ENCODE measurements at regions not wholly inside any gene's neighbourhood (a gene's known extent, or its start where the extent isn't known, plus 50 kb on each side); places are given as distances from the start of the nearest gene placed in this dataset.

DNA sequence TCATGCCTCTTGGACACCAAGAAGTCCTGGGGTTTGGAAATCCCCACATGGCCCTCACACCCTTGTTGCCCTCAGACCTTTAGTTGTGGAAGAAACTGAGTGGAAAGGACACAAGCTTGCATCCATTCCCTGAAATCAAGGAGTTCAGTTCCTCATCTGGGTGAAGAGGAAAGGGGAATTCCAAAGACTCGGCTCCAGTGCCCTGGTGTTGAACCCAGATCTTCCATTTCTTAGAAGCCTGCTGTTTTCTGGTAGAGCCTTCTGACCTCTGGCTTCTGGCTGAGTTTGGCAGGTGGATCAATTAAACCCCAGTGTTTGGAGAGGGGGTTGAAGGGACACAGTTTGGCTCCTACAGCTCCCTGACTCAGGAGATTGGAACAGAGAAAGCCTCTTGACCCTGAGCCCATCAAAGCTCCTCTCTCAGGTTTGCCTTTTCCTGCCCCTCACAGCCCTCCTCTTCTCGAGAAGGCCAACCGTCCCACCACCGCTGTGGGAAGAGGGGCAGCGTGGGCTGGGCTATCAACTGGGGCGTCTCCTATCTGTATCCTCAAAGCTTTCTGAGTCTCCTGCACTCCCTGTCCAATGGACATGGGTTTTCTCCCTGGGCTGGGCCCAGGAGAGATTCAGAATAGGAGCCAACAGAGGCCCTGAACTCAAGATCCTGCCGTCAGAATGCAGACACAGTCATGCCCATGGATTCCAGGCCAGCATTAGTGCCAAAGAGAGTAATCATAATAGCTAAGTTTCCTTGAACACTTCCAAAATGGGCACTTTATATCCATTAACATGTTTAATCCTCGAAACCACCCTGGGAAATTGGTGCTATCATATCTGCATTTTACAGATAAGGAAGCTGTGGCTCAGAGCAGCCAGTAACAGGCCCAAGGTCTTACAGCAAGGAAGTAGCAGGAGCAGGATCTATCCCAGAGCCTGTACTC, 146.2 kb downstream of the VEGFA start:
- Histone ChIP-seq H3K4me1 (ENCODE audit: control insufficient read depth in 2 of 2, insufficient read depth in 2 of 2, low read length in 2 of 2) (no peaks in the 10 kb centered on the region), H3K27me3 (ENCODE audit: control insufficient read depth in 2 of 2, insufficient read depth in 1 of 2, low read length in 1 of 2) (no peaks in the 10 kb centered on the region), H3K9me3 (ENCODE audit: control insufficient read depth in 2 of 2, insufficient read depth in 1 of 2, low read length in 1 of 2) (no peaks in the 10 kb centered on the region), H3K4me3 (ENCODE audit: low read length in 2 of 2) (no peak overlapping the region), H3K27ac (ENCODE audit: low read depth in 1 of 2, low read length in 1 of 2) (no peak overlapping the region), H3K36me3 (ENCODE audit: control insufficient read depth in 2 of 2, insufficient read depth in 2 of 2, low read length in 1 of 2) (no peaks in the 10 kb centered on the region)
- WGBS: 96% methylated on average over 8 of the region's 8 CpGs
- no peak for DNase-seq (ENCODE audit: low read depth in 6 of 9, low spot score in 9 of 9)

DNA sequence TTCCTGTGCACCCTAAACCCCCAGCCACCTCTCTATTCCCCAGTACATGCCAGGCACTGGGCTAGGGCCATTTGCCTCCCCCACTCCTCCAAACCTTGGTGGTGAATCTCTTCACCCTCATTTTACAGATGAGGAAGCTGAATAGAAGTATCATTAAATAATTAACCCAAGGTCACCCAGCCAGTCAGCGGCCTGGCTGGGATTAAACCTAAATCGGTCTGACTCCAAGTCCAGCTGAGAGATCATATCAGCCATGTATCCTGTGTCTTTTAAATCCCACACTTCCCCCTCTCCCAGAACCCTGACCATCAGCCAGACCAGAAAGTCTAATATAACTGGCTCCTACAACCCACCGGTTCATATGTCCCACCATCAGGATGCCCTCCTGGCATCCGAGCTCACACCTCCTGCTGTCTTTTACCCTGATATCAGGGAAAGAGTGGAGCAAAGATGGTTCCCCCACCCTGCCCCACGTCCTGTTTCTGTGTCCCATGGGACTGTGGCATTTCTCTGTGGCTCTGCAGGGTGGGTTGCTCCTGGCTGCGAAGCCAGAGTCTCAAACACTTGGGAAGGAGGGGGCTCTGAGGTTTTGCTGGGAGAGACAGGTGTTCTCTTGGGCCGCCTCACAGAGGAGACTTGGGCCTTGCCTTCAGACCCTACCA, 145.3 kb downstream of the VEGFA start:
- no peak overlapping the region for H3K27ac ChIP-seq (ENCODE audit: low read depth in 1 of 2, low read length in 1 of 2)
- no peaks in the 10 kb centered on the region for H3K36me3 ChIP-seq (ENCODE audit: control insufficient read depth in 2 of 2, insufficient read depth in 2 of 2, low read length in 1 of 2)
- no peak for DNase-seq (ENCODE audit: low read depth in 6 of 9, low spot score in 9 of 9)
- H3K4me3 ChIP-seq (ENCODE audit: low read length in 2 of 2): no peak overlapping the region
- H3K9me3 ChIP-seq (ENCODE audit: control insufficient read depth in 2 of 2, insufficient read depth in 1 of 2, low read length in 1 of 2): no peaks in the 10 kb centered on the region
- 93% methylated on average over 7 of the region's 7 CpGs for WGBS
- H3K27me3 ChIP-seq (ENCODE audit: control insufficient read depth in 2 of 2, insufficient read depth in 1 of 2, low read length in 1 of 2): no peaks in the 10 kb centered on the region
- H3K4me1 ChIP-seq (ENCODE audit: control insufficient read depth in 2 of 2, insufficient read depth in 2 of 2, low read length in 2 of 2): no peaks in the 10 kb centered on the region

GRCh38 chr6:43914272-43915147, 144.5 kb downstream of the VEGFA start:
- Histone ChIP-seq H3K27me3 (ENCODE audit: control insufficient read depth in 2 of 2, insufficient read depth in 1 of 2, low read length in 1 of 2) (no peaks in the 10 kb centered on the region), H3K9me3 (ENCODE audit: control insufficient read depth in 2 of 2, insufficient read depth in 1 of 2, low read length in 1 of 2) (no peaks in the 10 kb centered on the region), H3K27ac (ENCODE audit: low read depth in 1 of 2, low read length in 1 of 2) (no peak overlapping the region), H3K4me3 (ENCODE audit: low read length in 2 of 2) (no peak overlapping the region), H3K36me3 (ENCODE audit: control insufficient read depth in 2 of 2, insufficient read depth in 2 of 2, low read length in 1 of 2) (no peaks in the 10 kb centered on the region), H3K4me1 (ENCODE audit: control insufficient read depth in 2 of 2, insufficient read depth in 2 of 2, low read length in 2 of 2) (no peaks in the 10 kb centered on the region)
- 93% methylated on average over 11 of the region's 11 CpGs for WGBS
- no peak for DNase-seq (ENCODE audit: low read depth in 6 of 9, low spot score in 9 of 9)

- no peaks in the 10 kb centered on the region for H3K9me3 ChIP-seq (ENCODE audit: control insufficient read depth in 2 of 2, insufficient read depth in 1 of 2, low read length in 1 of 2)
- 95% methylated on average over 4 of the region's 4 CpGs for WGBS
- no peaks in the 10 kb centered on the region for H3K36me3 ChIP-seq (ENCODE audit: control insufficient read depth in 2 of 2, insufficient read depth in 2 of 2, low read length in 1 of 2)
- DNase-seq (ENCODE audit: low read depth in 6 of 9, low spot score in 9 of 9): no peak
- no peaks in the 10 kb centered on the region for H3K4me1 ChIP-seq (ENCODE audit: control insufficient read depth in 2 of 2, insufficient read depth in 2 of 2, low read length in 2 of 2)
- no peaks in the 10 kb centered on the region for H3K27me3 ChIP-seq (ENCODE audit: control insufficient read depth in 2 of 2, insufficient read depth in 1 of 2, low read length in 1 of 2)
- H3K27ac ChIP-seq (ENCODE audit: low read depth in 1 of 2, low read length in 1 of 2): no peak overlapping the region
- no peak overlapping the region for H3K4me3 ChIP-seq (ENCODE audit: low read length in 2 of 2)
Observed at GRCh38 chr6:43913375-43914271, 143.6 kb downstream of the VEGFA start.

- Histone ChIP-seq H3K27ac (ENCODE audit: low read depth in 1 of 2, low read length in 1 of 2) (no peak overlapping the region), H3K9me3 (ENCODE audit: control insufficient read depth in 2 of 2, insufficient read depth in 1 of 2, low read length in 1 of 2) (no peaks in the 10 kb centered on the region), H3K27me3 (ENCODE audit: control insufficient read depth in 2 of 2, insufficient read depth in 1 of 2, low read length in 1 of 2) (no peaks in the 10 kb centered on the region), H3K4me3 (ENCODE audit: low read length in 2 of 2) (no peak overlapping the region), H3K36me3 (ENCODE audit: control insufficient read depth in 2 of 2, insufficient read depth in 2 of 2, low read length in 1 of 2) (no peaks in the 10 kb centered on the region), H3K4me1 (ENCODE audit: control insufficient read depth in 2 of 2, insufficient read depth in 2 of 2, low read length in 2 of 2) (no peaks in the 10 kb centered on the region)
- DNase-seq (ENCODE audit: low read depth in 6 of 9, low spot score in 9 of 9): no peak
- WGBS: 95% methylated on average over 14 of the region's 14 CpGs
Observed at GRCh38 chr6:43912598-43913371, 142.8 kb downstream of the VEGFA start.

- Histone ChIP-seq H3K27ac (ENCODE audit: low read depth in 1 of 2, low read length in 1 of 2) (no peak overlapping the region), H3K36me3 (ENCODE audit: control insufficient read depth in 2 of 2, insufficient read depth in 2 of 2, low read length in 1 of 2) (no peaks in the 10 kb centered on the region), H3K9me3 (ENCODE audit: control insufficient read depth in 2 of 2, insufficient read depth in 1 of 2, low read length in 1 of 2) (no peaks in the 10 kb centered on the region), H3K27me3 (ENCODE audit: control insufficient read depth in 2 of 2, insufficient read depth in 1 of 2, low read length in 1 of 2) (no peaks in the 10 kb centered on the region), H3K4me1 (ENCODE audit: control insufficient read depth in 2 of 2, insufficient read depth in 2 of 2, low read length in 2 of 2) (no peaks in the 10 kb centered on the region), H3K4me3 (ENCODE audit: low read length in 2 of 2) (no peak overlapping the region)
- no peak for DNase-seq (ENCODE audit: low read depth in 6 of 9, low spot score in 9 of 9)
- WGBS: 92% methylated on average over 7 of the region's 7 CpGs
Observed at GRCh38 chr6:43912116-43912577, 142.1 kb downstream of the VEGFA start.

DNA sequence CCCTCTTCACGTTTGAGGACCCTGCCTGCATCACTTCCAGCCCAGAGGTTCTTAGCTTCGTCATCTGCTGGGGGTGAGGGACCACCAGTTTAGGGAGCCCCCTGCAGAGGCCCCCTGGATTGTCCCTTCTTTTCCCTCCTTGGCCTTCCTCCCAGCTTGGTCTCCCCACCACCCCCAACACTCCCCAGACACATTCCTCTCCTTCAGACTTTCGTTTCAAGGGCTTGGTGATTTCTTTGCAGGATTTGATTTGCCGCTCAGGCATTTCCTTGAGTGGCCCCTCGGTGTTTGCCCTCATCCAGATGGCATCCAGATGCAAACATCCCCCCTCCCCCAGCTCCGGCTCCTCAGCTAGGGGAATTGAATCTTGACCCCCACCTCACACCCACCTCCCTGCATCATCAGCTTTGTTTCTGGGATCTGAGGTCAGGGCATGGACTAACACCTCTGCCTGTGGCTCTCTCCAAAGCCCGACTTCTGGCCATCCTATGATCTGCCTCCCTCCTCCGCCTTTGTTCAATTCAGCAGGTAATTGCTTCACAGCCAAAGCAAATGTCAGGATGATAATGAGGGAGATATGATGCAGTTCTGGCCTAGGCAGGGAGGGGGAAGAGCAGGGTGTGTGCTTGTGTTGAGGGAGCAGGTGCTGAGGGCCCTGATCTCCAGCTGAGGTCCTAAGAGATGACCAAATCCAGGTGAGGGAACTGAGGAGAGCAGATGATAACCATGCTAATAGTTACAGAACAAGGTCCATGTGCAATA, 141.5 kb downstream of the VEGFA start:
- Histone ChIP-seq H3K36me3 (ENCODE audit: control insufficient read depth in 2 of 2, insufficient read depth in 2 of 2, low read length in 1 of 2) (no peaks in the 10 kb centered on the region), H3K4me1 (ENCODE audit: control insufficient read depth in 2 of 2, insufficient read depth in 2 of 2, low read length in 2 of 2) (no peaks in the 10 kb centered on the region), H3K27me3 (ENCODE audit: control insufficient read depth in 2 of 2, insufficient read depth in 1 of 2, low read length in 1 of 2) (no peaks in the 10 kb centered on the region), H3K4me3 (ENCODE audit: low read length in 2 of 2) (no peak overlapping the region), H3K27ac (ENCODE audit: low read depth in 1 of 2, low read length in 1 of 2) (no peak overlapping the region), H3K9me3 (ENCODE audit: control insufficient read depth in 2 of 2, insufficient read depth in 1 of 2, low read length in 1 of 2) (no peaks in the 10 kb centered on the region)
- DNase-seq (ENCODE audit: low read depth in 6 of 9, low spot score in 9 of 9): no peak
- WGBS: 95% methylated on average over 8 of the region's 8 CpGs

All from thymus (tissue), 11 donors.